ENCODE measurements at regions not wholly inside any gene's neighbourhood (a gene's known extent, or its start where the extent isn't known, plus 50 kb on each side); places are given as distances from the start of the nearest gene placed in this dataset.

- Histone ChIP-seq H3K36me3 (ENCODE audit: control insufficient read depth, insufficient read depth, low read length) (no peaks in the 10 kb centered on the region), H3K27me3 (ENCODE audit: control insufficient read depth, insufficient read depth, low read length) (no peaks in the 10 kb centered on the region), H3K4me3 (ENCODE audit: low read depth, low read length) (no peak overlapping the region)
- DNase-seq (ENCODE audit: low read depth), result no peak
- no peak for TF ChIP-seq CTCF (IDR thresholded peaks at IDR 0.05; ENCODE audit: insufficient read depth, low read length, poor library complexity, severe bottlenecking)
Observed at GRCh38 chr10:128550045-128550444, 423.8 kb upstream of the MKI67 start.

GRCh38 chr10:128551475-128551874 lies 425.3 kb upstream of the MKI67 start:
- no peak overlapping the region for H3K4me3 ChIP-seq (ENCODE audit: low read depth, low read length)
- DNase-seq (ENCODE audit: low read depth), result no peak
- TF ChIP-seq CTCF (IDR thresholded peaks at IDR 0.05; ENCODE audit: insufficient read depth, low read length, poor library complexity, severe bottlenecking), result no peak

GRCh38 chr10:128553755-128554154 lies 427.5 kb upstream of the MKI67 start:
- Histone ChIP-seq H3K36me3 (ENCODE audit: control insufficient read depth, insufficient read depth, low read length) (no peaks in the 10 kb centered on the region), H3K4me3 (ENCODE audit: low read depth, low read length) (no peak overlapping the region), H3K27me3 (ENCODE audit: control insufficient read depth, insufficient read depth, low read length) (no peaks in the 10 kb centered on the region)
- TF ChIP-seq CTCF (IDR thresholded peaks at IDR 0.05; ENCODE audit: insufficient read depth, low read length, poor library complexity, severe bottlenecking), result no peak
- no peak for DNase-seq (ENCODE audit: low read depth)

More at GRCh38 chr10:128551475-128551874, 425.3 kb upstream of the MKI67 start:
- H3K36me3 ChIP-seq (ENCODE audit: control insufficient read depth, insufficient read depth, low read length), result no peaks in the 10 kb centered on the region
- no peaks in the 10 kb centered on the region for H3K27me3 ChIP-seq (ENCODE audit: control insufficient read depth, insufficient read depth, low read length)

- Histone ChIP-seq H3K36me3 (ENCODE audit: control insufficient read depth, insufficient read depth, low read length) (no peaks in the 10 kb centered on the region), H3K27me3 (ENCODE audit: control insufficient read depth, insufficient read depth, low read length) (no peaks in the 10 kb centered on the region), H3K4me3 (ENCODE audit: low read depth, low read length) (no peak overlapping the region)
- TF ChIP-seq CTCF (IDR thresholded peaks at IDR 0.05; ENCODE audit: insufficient read depth, low read length, poor library complexity, severe bottlenecking), result no peak
- no peak for DNase-seq (ENCODE audit: low read depth)
Observed at GRCh38 chr10:128556182-128557110, 430.2 kb upstream of the MKI67 start.

GRCh38 chr10:128557149-128557710 lies 431.0 kb upstream of the MKI67 start:
- no peak for DNase-seq (ENCODE audit: low read depth)
- no peaks in the 10 kb centered on the region for H3K27me3 ChIP-seq (ENCODE audit: control insufficient read depth, insufficient read depth, low read length)
- no peak for TF ChIP-seq CTCF (IDR thresholded peaks at IDR 0.05; ENCODE audit: insufficient read depth, low read length, poor library complexity, severe bottlenecking)
- H3K36me3 ChIP-seq (ENCODE audit: control insufficient read depth, insufficient read depth, low read length), result no peaks in the 10 kb centered on the region
- H3K4me3 ChIP-seq (ENCODE audit: low read depth, low read length), result no peak overlapping the region

All from kidney epithelial cell (primary cell).